ENCODE measurements at regions not wholly inside any gene's neighbourhood (a gene's known extent, or its start where the extent isn't known, plus 50 kb on each side); places are given as distances from the start of the nearest gene placed in this dataset.

DNA sequence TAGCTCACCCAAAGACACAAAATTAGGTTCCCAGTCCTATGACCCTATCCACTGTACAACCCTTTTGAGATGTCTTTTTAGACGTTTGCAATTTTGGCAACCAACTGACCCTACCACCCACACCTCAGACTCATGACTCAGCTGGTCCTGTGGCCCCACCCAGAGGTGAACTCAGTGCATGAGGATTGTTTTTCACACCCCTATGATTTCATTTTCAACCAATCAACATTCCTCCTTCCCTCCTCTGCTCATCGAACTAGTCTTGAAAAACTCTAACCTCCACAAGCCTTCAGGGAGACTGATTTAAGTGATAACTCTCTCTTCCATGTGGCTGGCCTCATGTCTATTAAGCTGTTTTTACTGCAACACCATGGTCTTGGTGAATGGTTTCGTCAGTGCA is 350.7 kb downstream of the UQCRFS1 start:
- TF ChIP-seq, protein P1, sequence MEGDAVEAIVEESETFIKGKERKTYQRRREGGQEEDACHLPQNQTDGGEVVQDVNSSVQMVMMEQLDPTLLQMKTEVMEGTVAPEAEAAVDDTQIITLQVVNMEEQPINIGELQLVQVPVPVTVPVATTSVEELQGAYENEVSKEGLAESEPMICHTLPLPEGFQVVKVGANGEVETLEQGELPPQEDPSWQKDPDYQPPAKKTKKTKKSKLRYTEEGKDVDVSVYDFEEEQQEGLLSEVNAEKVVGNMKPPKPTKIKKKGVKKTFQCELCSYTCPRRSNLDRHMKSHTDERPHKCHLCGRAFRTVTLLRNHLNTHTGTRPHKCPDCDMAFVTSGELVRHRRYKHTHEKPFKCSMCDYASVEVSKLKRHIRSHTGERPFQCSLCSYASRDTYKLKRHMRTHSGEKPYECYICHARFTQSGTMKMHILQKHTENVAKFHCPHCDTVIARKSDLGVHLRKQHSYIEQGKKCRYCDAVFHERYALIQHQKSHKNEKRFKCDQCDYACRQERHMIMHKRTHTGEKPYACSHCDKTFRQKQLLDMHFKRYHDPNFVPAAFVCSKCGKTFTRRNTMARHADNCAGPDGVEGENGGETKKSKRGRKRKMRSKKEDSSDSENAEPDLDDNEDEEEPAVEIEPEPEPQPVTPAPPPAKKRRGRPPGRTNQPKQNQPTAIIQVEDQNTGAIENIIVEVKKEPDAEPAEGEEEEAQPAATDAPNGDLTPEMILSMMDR (IDR thresholded peaks at IDR 0.05; ENCODE audit: extremely low read depth in 1 of 2, insufficient read depth in 1 of 2, low read depth in 1 of 2, low read length in 2 of 2): no peak
- no peak for TF ChIP-seq EZH2 (IDR thresholded peaks at IDR 0.05; ENCODE audit: borderline replicate concordance, low read depth, low read length, severe bottlenecking)
- no peak for TF ChIP-seq POLR2AphosphoS5 (IDR thresholded peaks at IDR 0.05; ENCODE audit: insufficient read depth, low read depth, low read length)
- TF ChIP-seq, protein P2, sequence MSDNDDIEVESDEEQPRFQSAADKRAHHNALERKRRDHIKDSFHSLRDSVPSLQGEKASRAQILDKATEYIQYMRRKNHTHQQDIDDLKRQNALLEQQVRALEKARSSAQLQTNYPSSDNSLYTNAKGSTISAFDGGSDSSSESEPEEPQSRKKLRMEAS (IDR thresholded peaks at IDR 0.05; ENCODE audit: insufficient read depth, insufficient read length): no peak
- TF ChIP-seq MYC (IDR thresholded peaks at IDR 0.05; ENCODE audit: low read depth, low read length): no peak
- no peak for TF ChIP-seq FOS (IDR thresholded peaks at IDR 0.05; ENCODE audit: borderline replicate concordance, insufficient read depth, low read length)
- no peak for TF ChIP-seq POLR2A (IDR thresholded peaks at IDR 0.05; ENCODE audit: low read depth, low read length)
- TF ChIP-seq JUN (IDR thresholded peaks at IDR 0.05; ENCODE audit: borderline replicate concordance, insufficient read depth, insufficient read length, low read depth): no peak

Data from endothelial cell of umbilical vein (primary cell).